PC-9 (cell line): ENCODE measurements at regions not wholly inside any gene's neighbourhood (a gene's known extent, or its start where the extent isn't known, plus 50 kb on each side); places are given as distances from the start of the nearest gene placed in this dataset.

Experiments
- BruUV-seq: library from RNA; stranded (reverse); fragments of 400-500 nt; replicated peaks from 2 replicates; lab custom pipeline; 2021; lab: Mats Ljungman, UMichigan
- CTCF ChIA-PET: fragments of 300-600 bp; sonication (Branson Sonifier 250); formaldehyde crosslinking; loops from one replicate; lab custom pipeline; 2022; ENCODE audit warnings: antibody characterized with exemption; lab: Charles Lee
- POLR2A ChIA-PET: fragments of 300-600 bp; sonication (Branson Sonifier 250); formaldehyde crosslinking; loops from one replicate; lab custom pipeline; 2022; ENCODE audit warnings: antibody characterized with exemption; ENCODE audit not compliant: unreplicated experiment; lab: Charles Lee
- DNase-seq, 2 experiments: peaks; one replicate each; pipeline versions ENCODE4 v3.0.0 to v3.0.0-alpha.2; 2015 to 2022; ENCODE audit warnings: mixed read lengths in 1 of 2
- H2AFZ ChIP-seq: fragments of 200-600 bp; sonication (generic); 2 replicates; pipeline ENCODE4 v1.8.1; 2017; ENCODE audit warnings: antibody characterized with exemption
- H3F3A ChIP-seq: fragments of 200-600 bp; sonication (generic); 2 replicates; pipeline ENCODE4 v1.8.1; 2017; ENCODE audit warnings: antibody characterized with exemption, mild to moderate bottlenecking, low read depth; ENCODE audit not compliant: insufficient read depth
- H3K27ac ChIP-seq: fragments of 200-600 bp; sonication (generic); 2 replicates; pipeline ENCODE4 v1.6.1; 2016; ENCODE audit warnings: mixed run types
- H3K27me3 ChIP-seq: fragments of 200-600 bp; sonication (generic); 2 replicates; pipeline ENCODE4 v1.6.1; 2016; ENCODE audit warnings: low read depth, mixed run types; ENCODE audit not compliant: insufficient read depth
- H3K36me3 ChIP-seq: fragments of 200-600 bp; sonication (generic); 2 replicates; pipeline ENCODE4 v1.6.1; 2016; ENCODE audit warnings: low read depth, mixed run types
- H3K4me1 ChIP-seq: fragments of 200-600 bp; sonication (generic); replicated peaks from 2 replicates; pipeline ENCODE4 v1.6.1; 2016; ENCODE audit warnings: mixed run types; ENCODE audit not compliant: insufficient read depth
- H3K4me2 ChIP-seq: fragments of 200-600 bp; sonication (generic); 2 replicates; pipeline ENCODE4 v1.6.1; 2017; ENCODE audit warnings: mixed run types
- H3K4me3 ChIP-seq: fragments of 200-600 bp; sonication (generic); 2 replicates; pipeline ENCODE4 v1.6.1; 2016; ENCODE audit warnings: mixed run types
- H3K79me2 ChIP-seq: fragments of 200-600 bp; sonication (generic); 2 replicates; pipeline ENCODE4 v1.6.1; 2017; ENCODE audit warnings: low read depth, mixed run types
- H3K9me2 ChIP-seq: fragments of 200-600 bp; sonication (generic); 2 replicates; pipeline ENCODE4 v1.8.1; 2017; ENCODE audit warnings: mild to moderate bottlenecking; ENCODE audit not compliant: insufficient read depth
- H3K9me3 ChIP-seq: fragments of 200-600 bp; sonication (generic); 2 replicates; pipeline ENCODE4 v1.8.1; 2016; ENCODE audit warnings: low read depth; ENCODE audit not compliant: insufficient read depth
- H4K20me1 ChIP-seq: fragments of 200-600 bp; sonication (generic); 2 replicates; pipeline ENCODE4 v1.8.1; 2017; ENCODE audit not compliant: insufficient read depth
- EZH2 ChIP-seq: fragments of 200-600 bp; sonication (generic); IDR thresholded peaks from 2 replicates; pipeline ENCODE4 v1.8.0; 2017; ENCODE audit warnings: antibody characterized with exemption, low read depth
- intact Hi-C: fragments of 100-400 bp; cut with micrococcal nuclease; formaldehyde crosslinking; loops from one replicate; pipeline ENCODE4 v1.10.0; 2022; ENCODE audit not compliant: unreplicated experiment
- TF ChIP-seq, protein P1 (sequence below): fragments of 200-600 bp; sonication (generic); conservative IDR thresholded peaks from 2 replicates; pipeline ENCODE4 v1.6.1; 2017; ENCODE audit warnings: mixed run types, antibody characterized with exemption, mild to moderate bottlenecking, moderate library complexity

GRCh38 chr6:164291224-164291623 lies 876.7 kb downstream of the QKI start:
- no peak for TF ChIP-seq EZH2
- TF ChIP-seq, protein P1, sequence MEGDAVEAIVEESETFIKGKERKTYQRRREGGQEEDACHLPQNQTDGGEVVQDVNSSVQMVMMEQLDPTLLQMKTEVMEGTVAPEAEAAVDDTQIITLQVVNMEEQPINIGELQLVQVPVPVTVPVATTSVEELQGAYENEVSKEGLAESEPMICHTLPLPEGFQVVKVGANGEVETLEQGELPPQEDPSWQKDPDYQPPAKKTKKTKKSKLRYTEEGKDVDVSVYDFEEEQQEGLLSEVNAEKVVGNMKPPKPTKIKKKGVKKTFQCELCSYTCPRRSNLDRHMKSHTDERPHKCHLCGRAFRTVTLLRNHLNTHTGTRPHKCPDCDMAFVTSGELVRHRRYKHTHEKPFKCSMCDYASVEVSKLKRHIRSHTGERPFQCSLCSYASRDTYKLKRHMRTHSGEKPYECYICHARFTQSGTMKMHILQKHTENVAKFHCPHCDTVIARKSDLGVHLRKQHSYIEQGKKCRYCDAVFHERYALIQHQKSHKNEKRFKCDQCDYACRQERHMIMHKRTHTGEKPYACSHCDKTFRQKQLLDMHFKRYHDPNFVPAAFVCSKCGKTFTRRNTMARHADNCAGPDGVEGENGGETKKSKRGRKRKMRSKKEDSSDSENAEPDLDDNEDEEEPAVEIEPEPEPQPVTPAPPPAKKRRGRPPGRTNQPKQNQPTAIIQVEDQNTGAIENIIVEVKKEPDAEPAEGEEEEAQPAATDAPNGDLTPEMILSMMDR, result no peak
- H3K36me3 ChIP-seq, result no peaks in the 10 kb centered on the region
- H3K4me3 ChIP-seq, result no peak overlapping the region
- H4K20me1 ChIP-seq, result no peaks in the 10 kb centered on the region
- H3K9me2 ChIP-seq, result no peaks in the 10 kb centered on the region
- CTCF ChIA-PET, result no interaction called here
- H3K27me3 ChIP-seq, result no peaks in the 10 kb centered on the region
- H3K27ac ChIP-seq, result no peak overlapping the region
- no peak overlapping the region for H2AFZ ChIP-seq
- H3K79me2 ChIP-seq, result no peaks in the 10 kb centered on the region
- BruUV-seq, result no TSS peak
- no peaks in the 10 kb centered on the region for H3K4me1 ChIP-seq
- H3K4me2 ChIP-seq, result no peak overlapping the region
- POLR2A ChIA-PET, result no interaction called here
- DNase-seq, result no peak
- H3F3A ChIP-seq, result no peaks in the 10 kb centered on the region
- no peaks in the 10 kb centered on the region for H3K9me3 ChIP-seq
- intact Hi-C loops, result no loop called here

- Histone ChIP-seq H2AFZ (no peak overlapping the region), H3K27ac (no peak overlapping the region), H3K9me2 (no peaks in the 10 kb centered on the region), H3K4me3 (no peak overlapping the region), H4K20me1 (no peaks in the 10 kb centered on the region), H3K79me2 (no peaks in the 10 kb centered on the region), H3K9me3 (no peaks in the 10 kb centered on the region), H3K4me1 (no peaks in the 10 kb centered on the region), H3K27me3 (no peaks in the 10 kb centered on the region), H3K4me2 (no peak overlapping the region), H3K36me3 (no peaks in the 10 kb centered on the region), H3F3A (no peaks in the 10 kb centered on the region)
- no peak for DNase-seq
- POLR2A ChIA-PET, result no interaction called here
- CTCF ChIA-PET, result no interaction called here
- intact Hi-C loops, result no loop called here
- BruUV-seq, result no TSS peak
- TF ChIP-seq, protein P1, result no peak
- no peak for TF ChIP-seq EZH2
These were observed 875.6 kb downstream of the QKI start for GRCh38 chr6:164290101-164290500.

DNA sequence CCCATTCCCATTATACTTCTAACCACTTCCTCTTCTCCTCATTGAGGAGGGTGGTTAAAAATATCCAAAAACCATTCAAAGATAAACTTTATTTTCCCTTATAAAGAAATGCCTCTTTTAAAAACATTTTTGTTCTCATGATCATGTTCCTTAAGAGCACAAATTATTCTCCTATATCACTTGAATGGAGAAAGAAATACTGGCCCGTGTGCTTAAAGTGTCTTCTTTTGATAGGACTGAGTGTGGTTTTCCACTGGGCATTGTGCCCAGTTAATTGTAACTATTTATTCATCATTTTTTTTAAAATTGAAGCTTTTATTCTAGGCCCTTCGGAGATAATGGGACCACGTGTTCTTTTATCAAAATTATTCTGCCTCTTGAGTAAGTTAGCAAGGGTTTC lies 871.5 kb downstream of the QKI start:
- CTCF ChIA-PET, result no interaction called here
- Histone ChIP-seq H3K9me2 (no peaks in the 10 kb centered on the region), H2AFZ (no peak overlapping the region), H3K36me3 (no peaks in the 10 kb centered on the region), H3K27me3 (no peaks in the 10 kb centered on the region), H3K4me3 (no peak overlapping the region), H3K4me2 (no peak overlapping the region), H3F3A (no peaks in the 10 kb centered on the region), H3K79me2 (no peaks in the 10 kb centered on the region), H4K20me1 (no peaks in the 10 kb centered on the region), H3K27ac (no peak overlapping the region), H3K4me1 (no peaks in the 10 kb centered on the region), H3K9me3 (no peaks in the 10 kb centered on the region)
- BruUV-seq, result no TSS peak
- POLR2A ChIA-PET, result no interaction called here
- DNase-seq, result no peak
- TF ChIP-seq EZH2, result no peak
- TF ChIP-seq, protein P1, result no peak
- intact Hi-C loops, result no loop called here
